GM21390 (cell line): ENCODE measurements at regions not wholly inside any gene's neighbourhood (a gene's known extent, or its start where the extent isn't known, plus 50 kb on each side); places are given as distances from the start of the nearest gene placed in this dataset.
A peak's percentile ranks its signal among the peaks of the same experiment; 100 is the strongest.
"Not testable (repeated sequence)": the region's sequence is repeated elsewhere in the genome, so short reads cannot be mapped to it uniquely, and the experiment has no call there.

Experiments
- ATAC-seq: cut with Tn5 transposase; IDR thresholded peaks from one replicate; pipeline ENCODE4 v1.9.1; 2021; ENCODE audit not compliant: unreplicated experiment

DNA sequence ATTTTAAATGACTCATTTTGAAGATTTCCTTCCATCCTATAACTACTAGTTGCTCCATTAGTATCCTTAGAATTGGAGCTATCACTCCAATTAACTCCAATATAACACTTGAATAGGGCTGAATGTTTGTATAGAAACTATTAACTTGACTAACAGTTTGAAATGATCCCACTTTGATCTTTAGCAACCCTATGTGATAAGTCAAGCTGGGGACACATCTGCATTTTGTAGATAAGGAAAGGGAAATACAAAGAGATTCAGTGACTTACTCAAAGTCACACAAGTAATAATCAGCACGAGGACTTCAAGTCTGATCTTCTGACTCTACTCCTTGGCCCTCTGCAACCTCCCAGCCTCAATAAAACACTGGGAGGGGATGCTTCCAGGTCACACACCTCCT, 101.1 kb downstream of the TMEM215 start:
- ATAC-seq, result no peak

DNA sequence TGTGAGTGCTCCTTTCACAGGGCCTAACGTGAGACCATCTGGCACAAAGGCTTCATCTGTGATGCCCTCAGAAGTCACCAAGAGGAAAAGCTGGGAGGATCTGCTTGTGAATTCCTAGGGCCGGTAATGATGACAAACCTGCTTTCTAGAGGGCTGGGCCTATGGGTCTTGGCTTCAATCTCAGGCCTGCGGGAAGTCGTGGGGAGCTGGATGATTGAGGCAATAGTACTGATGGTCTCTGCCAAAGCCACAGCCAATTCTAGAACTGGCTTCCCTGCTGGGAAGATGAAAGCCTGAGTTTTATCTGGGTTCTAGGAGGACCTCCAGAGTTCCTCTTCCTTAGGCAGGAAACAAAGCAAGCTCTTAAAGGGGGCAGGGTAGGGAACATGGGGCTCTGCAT, 102.7 kb downstream of the TMEM215 start:
- no peak for ATAC-seq

DNA sequence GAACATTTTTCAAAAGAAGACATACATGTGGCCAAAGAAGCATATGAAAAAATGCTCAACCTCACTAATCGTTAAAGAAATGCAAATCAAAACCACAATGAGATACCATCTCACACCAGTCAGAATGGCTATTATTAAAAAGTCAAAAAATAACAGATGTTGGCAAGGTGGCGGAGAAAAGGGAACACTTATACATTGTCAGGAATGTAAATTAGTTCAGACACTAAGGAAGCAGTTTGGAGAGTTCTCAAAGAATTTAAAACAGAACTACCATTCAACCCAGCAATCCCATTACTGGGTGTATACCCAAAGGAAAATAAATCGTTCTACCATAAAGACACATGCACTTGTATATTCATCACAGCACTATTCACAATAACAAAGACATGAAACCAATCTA, 106.9 kb downstream of the APTX start:
- not testable (repeated sequence) for ATAC-seq

DNA sequence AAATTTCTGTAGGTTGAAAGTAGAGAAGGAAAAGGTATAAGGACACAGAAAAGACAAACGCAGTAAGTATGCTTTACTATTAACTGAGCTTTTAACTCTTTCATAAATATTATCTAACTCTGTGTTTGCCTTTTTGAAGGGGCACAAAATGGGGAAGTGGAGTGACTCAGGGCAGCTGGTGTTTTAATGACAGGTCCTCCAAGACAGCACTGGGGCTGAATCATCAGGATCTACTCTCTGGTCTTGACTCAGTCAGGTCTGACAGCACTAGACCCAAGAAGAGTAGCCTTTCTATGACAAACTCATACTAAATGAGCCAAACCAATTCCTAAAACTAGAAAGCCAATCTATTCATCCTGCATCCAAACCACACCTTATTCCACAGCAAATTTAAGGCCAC, 102.2 kb downstream of the APTX start:
- ATAC-seq, result no peak

DNA sequence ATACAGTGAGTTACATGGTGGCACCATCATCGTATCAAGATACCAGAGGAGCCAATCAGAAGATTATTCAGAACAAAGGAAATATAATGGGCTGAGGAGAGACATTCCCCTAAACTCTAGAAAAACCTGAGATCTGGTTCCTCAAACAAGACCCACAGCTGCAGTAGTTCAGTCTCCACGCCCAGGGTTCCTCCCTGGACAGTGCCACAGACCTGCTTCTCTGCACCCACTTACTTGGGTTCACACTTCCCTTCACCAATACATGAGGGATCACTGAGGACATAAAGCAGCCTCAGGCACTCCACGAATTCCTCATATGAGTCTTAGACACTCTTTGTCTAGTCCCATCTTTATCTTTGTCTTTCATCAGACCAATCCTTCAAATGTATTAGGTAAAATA, 101.7 kb downstream of the APTX start:
- no peak for ATAC-seq

DNA sequence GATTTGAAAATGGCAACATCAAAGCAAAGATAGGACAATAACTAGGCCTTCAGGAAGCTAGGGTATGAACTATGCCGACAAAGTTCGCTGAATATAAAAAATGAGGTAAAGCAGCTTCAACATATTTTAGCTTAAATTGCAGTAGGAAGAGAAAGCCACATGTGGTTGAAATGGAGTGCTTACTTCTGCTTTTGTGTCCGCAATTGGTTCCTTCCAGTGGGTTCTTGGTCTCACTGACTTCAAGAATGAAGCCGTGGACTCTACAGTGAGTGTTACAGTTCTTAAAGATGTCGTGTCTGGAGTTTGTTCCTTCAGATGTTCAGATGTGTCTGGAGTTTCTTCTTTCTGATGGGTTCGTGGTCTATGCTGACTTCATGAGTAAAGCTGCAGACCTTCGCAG, 95.2 kb downstream of the APTX start:
- peak; percentile 96 for ATAC-seq

DNA sequence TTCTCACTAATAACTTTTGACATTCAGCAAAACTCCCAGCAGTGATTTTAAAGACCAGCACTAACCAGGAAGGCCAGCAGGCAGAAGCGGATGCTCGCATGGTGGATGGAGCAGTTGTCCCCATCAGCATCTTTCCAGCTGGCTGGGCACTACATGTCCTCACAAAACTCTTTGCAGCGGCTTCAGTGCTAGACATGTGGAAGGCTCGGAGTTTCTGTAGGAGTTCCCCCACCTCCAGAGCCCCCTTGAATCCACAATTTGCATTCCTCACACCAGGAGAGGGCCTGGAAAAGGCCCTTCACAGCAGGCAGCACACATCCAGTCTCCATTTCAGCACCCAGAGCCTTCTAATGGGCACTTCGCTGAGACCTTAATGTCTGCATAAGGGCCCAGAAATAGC, 85.6 kb downstream of the APTX start:
- ATAC-seq, result no peak

DNA sequence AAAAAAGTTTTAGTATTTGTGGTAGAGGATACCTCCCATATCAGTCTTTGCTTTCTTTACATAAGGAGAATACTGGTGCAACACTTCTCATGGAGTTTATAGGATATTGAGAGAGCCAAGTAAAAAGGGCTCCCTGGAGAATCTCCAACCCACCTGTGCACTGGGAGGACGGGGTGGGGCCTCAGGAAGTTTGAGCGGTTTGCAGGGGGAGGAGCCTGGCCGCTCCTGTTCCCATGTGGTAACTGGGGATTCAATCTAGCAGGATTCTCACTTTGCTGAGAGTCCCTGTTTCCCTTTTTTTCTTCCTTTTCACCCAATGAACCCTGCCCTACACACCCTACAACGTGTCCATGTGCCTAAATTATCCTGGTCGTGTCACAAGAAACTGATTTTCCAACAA, 82.8 kb downstream of the APTX start:
- ATAC-seq, result no peak
